ENCODE measurements at regions not wholly inside any gene's neighbourhood (a gene's known extent, or its start where the extent isn't known, plus 50 kb on each side); places are given as distances from the start of the nearest gene placed in this dataset.

DNA sequence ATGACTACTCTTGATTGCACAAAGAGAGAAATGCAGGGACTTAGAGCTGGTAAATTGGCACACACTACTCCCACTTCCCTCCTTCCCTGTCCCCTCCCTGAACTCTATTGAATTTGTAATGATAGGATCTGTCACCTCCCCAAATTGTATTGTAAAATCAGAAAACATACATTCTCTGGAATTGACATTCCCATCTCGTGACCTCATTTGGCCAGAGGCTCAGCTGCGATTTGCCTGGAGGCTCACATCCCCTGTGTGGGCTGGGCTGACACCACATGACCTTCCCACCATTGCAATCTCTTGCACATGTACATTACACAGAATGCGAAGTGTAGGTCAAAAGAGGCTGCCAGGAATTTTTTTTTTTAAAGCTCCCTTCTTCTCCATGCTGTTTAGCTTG lies 172.1 kb downstream of the MID1IP1 start:
- Histone ChIP-seq H3K9me3 (ENCODE audit: control insufficient read depth in 1 of 2, insufficient read depth in 1 of 2, low read depth in 1 of 2, low read length in 2 of 2) (no peaks in the 10 kb centered on the region), H3K4me3 (replicated peaks in 1 of 2; ENCODE audit: low read depth in 1 of 2, low read length in 2 of 2) (no peak overlapping the region), H3K27ac (ENCODE audit: low read depth, low read length) (no peak overlapping the region), H3K4me2 (ENCODE audit: low read length) (no peak overlapping the region), H3K9me2 (ENCODE audit: insufficient read depth) (no peaks in the 10 kb centered on the region), H3K36me3 (ENCODE audit: control insufficient read depth in 1 of 2, insufficient read depth in 2 of 2, low read length in 2 of 2) (no peaks in the 10 kb centered on the region), H3K4me1 (ENCODE audit: control insufficient read depth in 1 of 2, insufficient read depth in 2 of 2, low read length in 2 of 2) (no peaks in the 10 kb centered on the region), H4K20me1 (ENCODE audit: insufficient read depth) (no peaks in the 10 kb centered on the region), H2AFZ (ENCODE audit: low read depth, low read length, poor library complexity, severe bottlenecking) (no peak overlapping the region), H3K27me3 (ENCODE audit: insufficient read depth, low read length) (no peaks in the 10 kb centered on the region), H3K9ac (ENCODE audit: low read length) (no peak overlapping the region), H3K79me2 (ENCODE audit: insufficient read depth, low read length) (no peaks in the 10 kb centered on the region)
- intact Hi-C loops (cut with micrococcal nuclease) = no loop called here
- ChIA-PET POLR2A (no interaction called here), CTCF (no interaction called here), RAD21 (ENCODE audit: low non-redundant PET in 1 of 2, low total read pairs in 2 of 2, uncharacterized antibody in 2 of 2, unreplicated experiment in 2 of 2) (no interaction called here)
- ATAC-seq (no peak), DNase-seq (ENCODE audit: low read depth, low spot score) (no peak)
- no TSS peak for BruUV-seq (replicated peaks)
- TF ChIP-seq JUND (IDR thresholded peaks at IDR 0.05) (no peak), YY1 (IDR thresholded peaks at IDR 0.05; ENCODE audit: extremely low read depth, insufficient replicate concordance, low read depth, low read length) (no peak), CEBPB (IDR thresholded peaks at IDR 0.05; ENCODE audit: low read depth) (no peak), RAD21 (IDR thresholded peaks at IDR 0.05; ENCODE audit: low read depth) (no peak), ZNF274 (IDR thresholded peaks at IDR 0.05; ENCODE audit: low read depth, low read length) (no peak), POLR2A (IDR thresholded peaks at IDR 0.05; ENCODE audit: borderline replicate concordance, extremely low read depth, insufficient read depth, insufficient read length) (no peak), SRF (IDR thresholded peaks at IDR 0.05; ENCODE audit: low read depth) (no peak), ZFX (IDR thresholded peaks at IDR 0.05) (no peak), EZH2phosphoT487 (IDR thresholded peaks at IDR 0.05; ENCODE audit: borderline replicate concordance) (no peak), SIN3A (IDR thresholded peaks at IDR 0.05; ENCODE audit: low read depth) (no peak), ELF1 (IDR thresholded peaks at IDR 0.05; ENCODE audit: borderline replicate concordance, low read depth) (no peak), FOSL1 (IDR thresholded peaks at IDR 0.05; ENCODE audit: low read depth) (no peak), CBX3 (IDR thresholded peaks at IDR 0.05; ENCODE audit: low read depth) (no peak)
- TF ChIP-seq, protein P1, sequence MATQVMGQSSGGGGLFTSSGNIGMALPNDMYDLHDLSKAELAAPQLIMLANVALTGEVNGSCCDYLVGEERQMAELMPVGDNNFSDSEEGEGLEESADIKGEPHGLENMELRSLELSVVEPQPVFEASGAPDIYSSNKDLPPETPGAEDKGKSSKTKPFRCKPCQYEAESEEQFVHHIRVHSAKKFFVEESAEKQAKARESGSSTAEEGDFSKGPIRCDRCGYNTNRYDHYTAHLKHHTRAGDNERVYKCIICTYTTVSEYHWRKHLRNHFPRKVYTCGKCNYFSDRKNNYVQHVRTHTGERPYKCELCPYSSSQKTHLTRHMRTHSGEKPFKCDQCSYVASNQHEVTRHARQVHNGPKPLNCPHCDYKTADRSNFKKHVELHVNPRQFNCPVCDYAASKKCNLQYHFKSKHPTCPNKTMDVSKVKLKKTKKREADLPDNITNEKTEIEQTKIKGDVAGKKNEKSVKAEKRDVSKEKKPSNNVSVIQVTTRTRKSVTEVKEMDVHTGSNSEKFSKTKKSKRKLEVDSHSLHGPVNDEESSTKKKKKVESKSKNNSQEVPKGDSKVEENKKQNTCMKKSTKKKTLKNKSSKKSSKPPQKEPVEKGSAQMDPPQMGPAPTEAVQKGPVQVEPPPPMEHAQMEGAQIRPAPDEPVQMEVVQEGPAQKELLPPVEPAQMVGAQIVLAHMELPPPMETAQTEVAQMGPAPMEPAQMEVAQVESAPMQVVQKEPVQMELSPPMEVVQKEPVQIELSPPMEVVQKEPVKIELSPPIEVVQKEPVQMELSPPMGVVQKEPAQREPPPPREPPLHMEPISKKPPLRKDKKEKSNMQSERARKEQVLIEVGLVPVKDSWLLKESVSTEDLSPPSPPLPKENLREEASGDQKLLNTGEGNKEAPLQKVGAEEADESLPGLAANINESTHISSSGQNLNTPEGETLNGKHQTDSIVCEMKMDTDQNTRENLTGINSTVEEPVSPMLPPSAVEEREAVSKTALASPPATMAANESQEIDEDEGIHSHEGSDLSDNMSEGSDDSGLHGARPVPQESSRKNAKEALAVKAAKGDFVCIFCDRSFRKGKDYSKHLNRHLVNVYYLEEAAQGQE (IDR thresholded peaks at IDR 0.05; ENCODE audit: low read depth) = no peak
- TF ChIP-seq, protein P2, sequence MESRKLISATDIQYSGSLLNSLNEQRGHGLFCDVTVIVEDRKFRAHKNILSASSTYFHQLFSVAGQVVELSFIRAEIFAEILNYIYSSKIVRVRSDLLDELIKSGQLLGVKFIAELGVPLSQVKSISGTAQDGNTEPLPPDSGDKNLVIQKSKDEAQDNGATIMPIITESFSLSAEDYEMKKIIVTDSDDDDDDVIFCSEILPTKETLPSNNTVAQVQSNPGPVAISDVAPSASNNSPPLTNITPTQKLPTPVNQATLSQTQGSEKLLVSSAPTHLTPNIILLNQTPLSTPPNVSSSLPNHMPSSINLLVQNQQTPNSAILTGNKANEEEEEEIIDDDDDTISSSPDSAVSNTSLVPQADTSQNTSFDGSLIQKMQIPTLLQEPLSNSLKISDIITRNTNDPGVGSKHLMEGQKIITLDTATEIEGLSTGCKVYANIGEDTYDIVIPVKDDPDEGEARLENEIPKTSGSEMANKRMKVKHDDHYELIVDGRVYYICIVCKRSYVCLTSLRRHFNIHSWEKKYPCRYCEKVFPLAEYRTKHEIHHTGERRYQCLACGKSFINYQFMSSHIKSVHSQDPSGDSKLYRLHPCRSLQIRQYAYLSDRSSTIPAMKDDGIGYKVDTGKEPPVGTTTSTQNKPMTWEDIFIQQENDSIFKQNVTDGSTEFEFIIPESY (IDR thresholded peaks at IDR 0.05; ENCODE audit: extremely low read depth, insufficient replicate concordance, low read length) = no peak
- TF ChIP-seq, protein P3, sequence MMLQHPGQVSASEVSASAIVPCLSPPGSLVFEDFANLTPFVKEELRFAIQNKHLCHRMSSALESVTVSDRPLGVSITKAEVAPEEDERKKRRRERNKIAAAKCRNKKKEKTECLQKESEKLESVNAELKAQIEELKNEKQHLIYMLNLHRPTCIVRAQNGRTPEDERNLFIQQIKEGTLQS (IDR thresholded peaks at IDR 0.05) = no peak

All from HCT116 (cell line).